ENCODE measurements at regions not wholly inside any gene's neighbourhood (a gene's known extent, or its start where the extent isn't known, plus 50 kb on each side); places are given as distances from the start of the nearest gene placed in this dataset.

DNA sequence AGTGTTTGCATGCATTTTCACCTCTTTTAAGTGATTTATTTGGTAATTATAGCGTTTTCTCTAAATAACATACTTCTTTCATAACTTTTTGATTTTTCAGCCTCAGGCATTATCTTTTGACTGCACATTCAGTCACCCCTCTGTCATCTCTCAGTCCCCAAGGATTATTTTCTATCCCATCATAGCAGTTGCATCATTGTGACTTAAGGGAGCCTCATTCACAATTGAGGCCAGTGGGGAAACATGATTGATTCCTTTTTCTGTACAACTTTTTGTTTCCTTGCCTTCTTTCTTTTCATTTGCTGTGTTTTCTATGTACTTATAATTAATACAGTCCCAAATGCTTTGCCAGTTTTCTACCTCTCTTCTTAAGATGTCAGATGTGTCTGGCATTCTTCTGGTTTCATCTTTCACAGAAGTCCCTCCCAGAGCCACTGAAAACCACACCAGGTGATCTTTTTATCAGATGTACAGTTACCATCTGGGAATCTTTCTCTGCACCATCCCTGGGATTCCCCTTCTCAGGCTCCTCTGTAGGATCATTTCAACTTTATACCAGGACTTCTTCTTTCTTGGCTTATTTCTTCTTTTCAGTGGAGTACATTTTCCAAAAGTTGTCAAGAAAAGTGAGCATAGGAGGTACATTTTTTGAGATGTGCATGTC is 151.4 kb downstream of the RAP2B start:
- DNase-seq (ENCODE audit: low read depth in 2 of 2): no peak

DNA sequence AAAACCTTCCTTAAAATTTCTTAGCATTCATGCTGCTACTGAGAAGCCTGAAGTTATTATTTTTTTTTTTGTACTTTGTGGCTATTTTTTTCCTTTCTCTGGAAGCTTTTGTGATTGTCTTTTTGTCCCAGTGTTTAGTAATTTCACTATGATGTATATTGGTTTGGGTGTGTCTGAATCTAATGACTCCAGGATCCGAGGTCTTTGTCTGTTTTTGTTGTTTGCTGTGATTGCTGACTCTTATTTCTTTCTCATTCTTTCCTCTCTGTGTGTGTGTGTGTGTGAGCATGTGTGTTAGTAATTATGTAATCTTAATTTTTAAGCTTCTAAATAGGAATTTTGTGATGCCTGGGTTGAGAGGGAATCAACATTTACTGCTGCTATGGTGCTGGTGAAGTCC is 152.0 kb downstream of the RAP2B start:
- no peak for DNase-seq (ENCODE audit: low read depth in 2 of 2)

DNA sequence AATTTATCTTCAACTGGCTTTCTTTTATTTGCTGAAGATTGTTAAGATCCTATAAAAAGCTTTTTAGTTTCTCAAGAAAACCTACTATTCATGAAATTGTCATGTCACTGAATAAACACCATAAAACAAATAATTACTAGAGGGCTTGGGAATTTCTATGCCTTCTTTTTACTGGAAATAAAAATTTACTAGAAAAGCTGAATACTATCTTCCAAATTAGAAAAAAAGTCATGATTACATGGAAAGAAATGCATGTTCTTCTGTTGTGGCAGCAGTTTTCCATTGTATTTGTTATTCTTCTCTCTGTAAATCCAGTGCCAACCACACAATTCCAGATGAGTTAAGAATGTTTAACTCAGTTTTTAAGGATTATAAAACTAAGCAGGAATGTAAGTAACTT is 153.8 kb downstream of the RAP2B start:
- no peak for DNase-seq (ENCODE audit: low read depth in 2 of 2)

DNA sequence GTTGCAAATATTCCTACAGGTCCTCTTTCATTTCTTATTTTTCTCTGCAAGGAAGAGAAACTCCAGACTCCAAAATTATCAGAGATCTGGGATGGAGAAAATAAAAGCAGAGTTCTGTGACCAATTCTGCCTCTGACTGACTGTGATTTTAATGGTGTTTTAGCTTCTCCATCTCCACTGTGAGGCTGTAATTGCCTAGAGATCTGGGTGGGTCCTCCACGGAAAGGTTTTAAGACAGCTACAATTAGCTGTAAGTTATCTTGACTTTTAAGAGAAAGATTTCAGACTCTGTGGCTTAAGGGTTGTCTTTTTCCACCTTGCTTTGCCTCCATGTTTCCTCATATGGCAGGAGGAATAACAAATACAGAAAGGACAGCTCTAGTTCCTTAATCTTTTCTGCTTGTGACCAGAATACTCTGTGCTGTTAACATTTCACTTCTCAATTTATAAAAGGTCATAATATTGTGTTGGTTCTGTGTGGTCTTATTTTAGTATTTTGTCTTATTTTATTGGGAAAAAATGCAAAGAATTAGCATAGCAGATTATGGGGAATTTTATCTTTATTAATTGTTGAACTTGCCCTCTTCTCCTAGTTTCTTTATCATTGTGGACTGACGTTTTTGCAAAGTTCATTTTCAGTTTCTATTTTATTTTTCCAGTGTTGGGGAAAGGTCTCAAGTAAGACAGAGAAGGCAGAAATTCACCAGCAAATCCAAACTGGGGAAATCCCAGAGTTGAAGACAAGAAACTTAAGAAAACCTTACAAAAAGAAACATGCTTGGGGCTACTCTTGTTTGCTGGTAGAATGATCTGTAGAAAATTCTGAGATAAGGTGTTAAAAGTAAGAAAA is 157.9 kb downstream of the RAP2B start:
- DNase-seq (ENCODE audit: low read depth in 2 of 2): no peak

DNA sequence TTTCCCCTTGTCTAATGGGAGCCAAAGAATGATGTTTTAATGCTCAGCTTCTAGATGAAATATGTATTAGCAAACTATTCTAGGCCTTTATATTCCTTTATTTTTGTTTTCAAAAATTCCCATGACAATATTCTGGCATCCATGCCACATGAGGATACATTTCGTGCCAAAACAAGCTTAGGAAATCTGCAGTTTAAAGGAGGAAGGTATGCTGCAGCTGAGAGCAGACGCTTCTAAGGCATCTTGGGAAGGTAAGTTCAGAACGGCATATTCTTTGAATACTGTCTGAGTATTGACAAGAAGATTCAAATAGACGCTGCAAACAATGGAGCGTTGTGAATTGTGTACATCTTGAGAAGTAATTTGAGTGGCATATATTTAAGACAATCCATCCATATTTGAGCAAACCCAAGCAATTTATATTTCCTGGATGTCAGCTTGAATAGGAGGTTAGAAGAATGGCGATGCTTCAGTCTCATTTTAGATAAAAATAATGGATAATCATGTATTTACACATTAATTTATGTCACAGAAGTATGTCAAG is 158.6 kb downstream of the RAP2B start:
- DNase-seq (ENCODE audit: low read depth in 2 of 2): no peak

DNA sequence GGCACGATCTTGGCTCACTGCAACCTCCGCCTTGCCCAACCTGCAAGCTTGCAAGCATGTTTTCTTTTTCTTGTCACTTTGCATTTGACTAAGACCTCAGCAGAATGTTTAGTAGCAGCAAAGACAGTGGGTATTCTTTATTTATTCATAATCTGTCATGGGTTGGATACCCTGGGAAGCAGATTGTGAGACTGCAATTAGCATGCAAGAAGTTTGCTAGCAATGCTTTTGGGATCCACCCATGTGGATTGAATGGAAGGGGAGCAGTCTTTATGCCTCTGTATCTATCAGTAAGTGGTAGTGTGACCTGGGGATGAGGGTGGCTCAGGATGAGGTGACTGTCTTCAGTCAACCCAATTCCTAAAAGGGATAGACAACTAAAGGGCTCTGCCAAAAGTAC is 166.7 kb downstream of the RAP2B start:
- no peak for DNase-seq (ENCODE audit: low read depth in 2 of 2)

DNA sequence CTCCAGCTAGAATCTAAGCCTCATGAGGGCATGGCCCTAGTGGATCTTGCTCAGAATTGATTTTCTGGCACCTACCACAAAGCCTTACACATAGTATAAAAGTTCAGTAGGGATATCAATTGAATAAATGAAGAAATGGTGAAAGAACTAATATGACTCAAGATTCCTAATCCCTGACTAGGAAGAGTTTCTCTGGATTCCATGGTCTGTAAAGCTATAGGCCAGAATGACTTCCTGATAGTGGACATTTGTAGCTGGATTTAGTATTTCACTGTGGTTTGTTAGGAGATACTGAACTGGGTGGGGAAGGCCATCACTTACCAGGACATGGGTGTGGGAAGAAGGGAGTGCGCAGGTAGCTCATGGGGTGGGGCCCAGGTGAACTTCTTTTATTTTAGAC is 168.9 kb downstream of the RAP2B start:
- no peak for DNase-seq (ENCODE audit: low read depth in 2 of 2)

DNA sequence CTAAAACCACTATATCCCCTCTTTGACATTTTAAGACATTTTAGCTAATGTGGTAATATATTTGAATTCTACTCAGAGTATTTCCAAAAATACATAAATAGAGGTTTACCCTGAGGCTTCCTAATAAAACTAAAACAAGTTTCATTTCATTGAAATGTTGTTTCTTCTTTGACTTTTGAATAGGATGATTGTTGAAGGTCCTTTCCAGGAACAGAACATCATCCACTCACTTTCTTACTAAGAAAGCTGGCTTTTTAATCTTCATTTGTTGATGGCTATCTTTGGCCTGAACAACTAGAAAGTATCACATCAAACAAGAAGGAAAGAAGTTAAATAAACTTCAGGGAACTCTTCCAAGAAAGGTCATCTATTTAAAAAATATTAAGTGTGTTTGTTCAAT is 169.7 kb downstream of the RAP2B start:
- DNase-seq (ENCODE audit: low read depth in 2 of 2): no peak

DNA sequence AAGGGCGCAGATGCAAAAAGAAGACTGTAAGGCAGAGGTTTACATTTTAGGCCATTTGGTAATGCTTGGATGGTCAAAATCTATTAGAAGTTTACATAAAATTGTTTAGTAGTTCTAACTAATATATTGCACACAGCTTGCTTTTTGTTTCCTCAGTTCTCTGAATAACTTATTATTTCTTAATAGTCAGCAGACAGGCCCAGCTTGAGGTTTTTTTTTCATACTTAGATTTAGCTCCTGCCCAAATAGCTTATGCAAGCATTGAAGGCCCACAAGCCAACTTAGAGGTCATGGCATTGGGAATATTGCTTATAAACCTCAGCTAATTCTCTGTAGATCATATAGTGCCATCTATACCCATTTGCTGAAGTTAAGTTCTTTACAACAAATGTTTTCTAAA is 172.5 kb downstream of the RAP2B start:
- DNase-seq (ENCODE audit: low read depth in 2 of 2): no peak

DNA sequence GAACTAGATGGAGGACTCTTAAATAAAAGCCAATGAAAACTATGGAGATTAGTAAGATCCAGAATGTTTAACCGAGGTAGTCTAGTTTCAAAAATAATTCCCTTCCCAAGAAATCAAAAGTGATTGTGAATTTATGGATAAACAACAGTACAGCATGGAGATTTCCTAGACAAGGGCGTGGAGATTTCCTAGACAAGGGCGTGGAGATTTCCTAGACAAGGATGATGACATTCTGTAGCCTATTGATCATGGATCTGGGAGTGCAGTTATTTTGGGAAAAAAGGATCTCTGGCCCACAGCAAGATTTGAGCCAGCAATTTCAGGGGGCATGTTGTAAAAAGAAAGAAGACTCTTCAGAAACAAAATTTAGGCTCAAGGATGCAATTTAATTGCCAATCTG is 175.3 kb downstream of the RAP2B start:
- no peak for DNase-seq (ENCODE audit: low read depth in 2 of 2)

DNA sequence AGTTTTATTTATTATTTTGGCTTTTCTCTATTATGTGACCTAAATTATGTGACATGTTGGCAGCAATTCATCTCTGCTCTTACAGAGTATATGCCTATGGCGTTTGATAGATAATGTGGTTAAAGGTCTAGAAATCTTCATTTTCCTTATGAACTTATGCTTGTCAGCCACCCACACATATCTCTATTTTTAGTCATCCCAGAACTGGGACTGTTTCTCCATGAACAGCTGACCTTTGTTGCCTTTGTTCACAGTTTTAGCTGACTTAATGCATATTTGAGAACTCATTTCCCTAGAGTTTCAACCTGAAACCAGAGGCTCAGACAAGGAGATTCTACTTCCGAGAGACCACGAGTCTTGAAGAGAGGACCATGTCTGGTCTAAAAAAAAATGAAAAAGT is 176.5 kb downstream of the RAP2B start:
- no peak for DNase-seq (ENCODE audit: low read depth in 2 of 2)

DNA sequence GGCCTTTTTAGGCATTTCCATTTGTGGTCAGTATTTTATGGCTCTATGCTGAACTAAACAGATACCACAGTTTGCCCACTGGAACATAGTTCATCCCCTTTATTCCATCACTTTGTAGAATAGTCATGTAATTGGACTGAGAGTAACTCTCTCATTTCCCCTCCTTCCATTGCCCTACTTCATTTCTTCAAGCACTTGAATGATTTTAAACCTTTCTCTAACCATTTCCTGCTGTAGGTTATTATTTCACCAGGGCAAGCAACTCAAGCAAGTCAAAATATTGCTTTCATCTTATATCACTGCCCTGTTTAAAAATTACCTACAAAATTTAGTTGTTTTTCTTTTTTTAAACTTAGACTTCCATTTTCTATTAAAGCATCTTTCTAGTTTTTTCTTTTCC is 177.0 kb downstream of the RAP2B start:
- DNase-seq (ENCODE audit: low read depth in 2 of 2): no peak

DNA sequence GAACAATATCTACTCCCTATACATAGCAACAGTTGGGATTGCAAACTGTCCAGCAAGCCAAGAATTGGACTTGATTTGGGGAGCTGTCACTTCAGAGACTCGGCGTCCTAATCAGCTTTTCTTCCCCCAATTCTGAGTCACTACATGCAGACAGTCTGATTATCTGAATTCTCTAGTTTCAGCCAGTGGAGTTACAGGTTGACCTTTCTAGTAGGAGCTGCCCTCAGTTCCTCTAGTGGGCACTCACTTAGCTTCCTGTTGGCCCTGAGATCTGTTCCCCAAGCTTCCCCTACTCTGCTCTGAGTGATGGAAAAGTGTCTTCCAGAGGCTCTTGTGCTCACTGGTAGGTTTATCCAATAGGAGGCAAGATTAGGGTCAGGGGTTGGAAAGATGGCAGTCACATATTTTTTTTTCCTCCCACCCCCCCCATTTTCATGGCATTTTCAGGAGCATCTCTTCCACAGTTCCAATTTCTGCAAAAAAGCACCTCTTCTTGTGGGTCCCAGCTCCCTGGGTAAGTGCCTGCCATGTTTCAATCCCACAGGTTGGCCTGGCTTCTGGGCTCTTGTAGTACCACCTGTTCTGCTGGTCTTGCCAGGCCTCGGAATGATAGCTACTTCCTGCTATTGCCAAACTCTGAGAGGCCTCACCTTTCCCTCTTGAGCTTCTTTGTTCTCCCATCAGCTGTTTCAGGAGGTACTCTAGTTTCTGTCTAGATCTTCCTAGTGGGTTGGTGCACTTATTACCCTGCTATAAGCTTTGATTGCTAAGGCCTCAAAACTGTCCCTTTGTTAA is 182.2 kb downstream of the RAP2B start:
- DNase-seq (ENCODE audit: low read depth in 2 of 2): no peak

DNA sequence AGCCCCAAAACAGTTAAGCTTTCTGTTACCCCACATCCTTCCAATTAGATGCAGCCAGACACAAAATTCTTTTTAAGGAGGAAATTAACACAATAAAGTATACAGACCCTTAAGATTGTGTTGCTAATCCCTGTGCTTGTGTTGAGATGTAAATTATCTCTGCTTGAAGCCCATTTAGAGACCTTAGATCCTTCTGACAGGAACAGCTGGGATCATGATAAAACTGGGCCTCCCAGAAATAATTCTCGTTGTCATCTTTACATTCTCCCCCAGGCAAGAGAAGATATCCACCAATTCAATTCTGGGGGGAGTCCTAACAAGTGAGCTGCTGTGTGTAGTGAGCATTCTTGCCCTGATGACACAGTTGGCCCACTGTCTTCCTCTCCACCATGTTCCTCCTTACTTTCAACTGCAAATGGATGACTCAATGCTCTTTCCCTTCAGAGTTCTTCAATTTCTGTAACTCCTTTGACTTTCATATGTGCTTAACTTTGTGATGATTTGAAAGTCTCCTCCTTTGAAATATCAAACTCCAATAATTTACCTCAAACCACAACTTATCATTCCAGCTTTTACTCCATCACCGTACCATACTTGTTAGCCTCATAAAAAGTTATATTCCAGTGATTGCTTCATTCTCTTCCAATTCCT is 186.6 kb downstream of the RAP2B start:
- no peak for DNase-seq (ENCODE audit: low read depth in 2 of 2)

DNA sequence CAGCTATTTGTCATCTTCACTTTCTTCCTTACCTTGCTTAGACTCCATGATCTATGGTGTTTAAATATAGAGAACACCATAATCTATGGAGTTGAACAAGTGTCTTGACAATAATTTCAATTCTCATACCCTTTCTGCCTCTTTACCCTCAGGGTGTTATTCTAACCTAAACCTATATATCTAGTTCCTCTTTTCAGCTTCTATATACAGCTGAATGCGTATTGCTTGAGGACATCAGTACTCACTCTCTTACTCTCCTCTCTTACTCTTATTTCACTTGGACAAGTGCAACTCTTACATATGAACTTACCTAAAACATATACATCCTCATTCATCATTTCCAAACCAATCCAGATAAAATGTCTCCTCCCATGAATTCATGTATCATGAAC is 187.1 kb downstream of the RAP2B start:
- DNase-seq (ENCODE audit: low read depth in 2 of 2): no peak

DNA sequence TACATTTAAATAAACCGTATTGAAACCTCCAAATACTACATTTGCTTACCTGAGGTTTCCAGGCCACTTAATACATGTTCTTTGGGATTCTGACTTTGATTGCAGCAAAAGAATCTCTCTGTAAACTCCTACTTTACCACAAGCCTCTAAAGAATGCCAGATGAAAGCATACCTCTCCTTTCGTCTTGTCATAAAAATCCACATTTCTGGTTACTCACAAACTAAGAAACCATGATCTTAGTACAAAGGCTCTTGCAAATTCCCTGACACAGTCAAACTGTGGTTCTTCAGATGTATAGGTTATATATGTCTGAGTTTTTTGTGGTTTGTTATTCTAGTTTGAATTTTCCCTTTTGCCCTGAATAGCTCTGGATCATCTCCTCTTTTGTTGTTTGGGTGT is 188.4 kb downstream of the RAP2B start:
- DNase-seq (ENCODE audit: low read depth in 2 of 2): no peak

DNA sequence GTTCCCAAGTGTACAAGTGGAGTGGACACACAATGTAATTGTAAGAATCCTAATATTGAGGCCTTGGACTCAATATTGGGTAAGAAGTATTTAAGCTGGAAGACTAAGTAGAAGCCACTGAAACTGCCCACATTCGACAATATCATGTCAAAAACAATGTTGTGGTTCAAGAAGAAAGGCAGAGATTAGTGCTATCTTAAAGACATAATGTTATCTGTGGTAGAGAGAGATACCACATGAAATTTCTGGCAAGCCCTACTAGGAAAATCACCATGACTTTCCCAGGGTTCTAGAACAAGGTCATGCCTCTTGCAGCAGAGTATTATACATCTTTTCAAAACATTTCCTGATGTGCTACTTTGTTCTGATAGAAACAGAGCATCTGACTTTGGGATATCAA is 192.6 kb downstream of the RAP2B start:
- DNase-seq (ENCODE audit: low read depth in 2 of 2): no peak

DNA sequence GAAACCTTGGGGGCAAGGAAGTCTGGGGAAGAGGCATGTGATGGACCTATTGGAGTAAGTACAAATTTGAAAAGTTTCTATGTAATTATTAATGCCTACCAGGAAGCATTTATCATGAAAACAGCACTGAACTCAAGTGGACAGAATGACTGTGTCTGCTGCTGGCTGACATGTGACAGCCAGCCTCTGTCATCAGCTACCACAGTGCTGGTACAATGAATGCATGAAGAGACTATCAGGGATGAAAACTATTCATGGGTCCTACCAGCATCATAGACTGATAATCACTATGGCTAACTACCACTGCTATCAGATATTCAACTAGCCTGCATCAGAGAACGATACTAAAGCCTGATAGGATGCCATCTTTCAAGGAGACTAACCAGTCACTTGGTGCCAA is 193.5 kb downstream of the RAP2B start:
- DNase-seq (ENCODE audit: low read depth in 2 of 2): no peak

DNA sequence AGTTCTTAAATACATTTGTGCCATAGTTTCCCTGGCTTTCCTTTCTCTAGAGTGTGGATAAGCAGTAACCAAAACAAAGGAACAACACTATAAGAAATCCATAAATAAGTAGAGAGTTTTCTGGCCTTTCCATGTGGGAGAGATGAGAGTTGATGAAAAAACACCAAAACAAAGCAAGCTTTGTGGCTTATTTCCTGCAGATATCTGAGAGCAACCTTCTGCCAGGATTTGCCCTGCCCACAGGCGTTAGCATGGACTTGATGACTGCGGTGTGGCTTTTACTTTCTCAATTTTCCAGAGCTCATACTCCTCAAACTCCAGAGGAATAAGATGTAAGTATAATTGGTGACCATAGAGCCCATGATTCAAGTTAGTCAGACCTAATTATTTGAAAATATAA is 194.9 kb downstream of the RAP2B start:
- no peak for DNase-seq (ENCODE audit: low read depth in 2 of 2)

DNA sequence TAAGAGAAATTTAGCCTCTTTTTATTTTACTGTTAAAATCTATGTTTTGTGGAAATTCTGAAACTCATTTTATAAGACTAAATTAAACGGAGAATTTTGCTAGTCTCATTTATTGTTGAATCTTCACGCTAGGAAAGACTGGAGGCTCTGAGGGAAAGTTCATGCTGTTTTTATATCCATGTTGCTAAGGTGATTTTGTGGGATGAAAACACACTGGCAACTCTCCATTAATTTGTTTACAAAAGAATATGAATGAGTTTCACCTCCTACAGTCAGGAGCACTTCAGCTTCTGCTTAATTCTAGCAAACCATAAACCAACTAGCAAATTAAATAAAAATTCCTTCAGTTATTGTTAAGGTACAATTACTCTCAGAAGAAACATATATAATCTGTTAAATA is 195.4 kb downstream of the RAP2B start:
- DNase-seq (ENCODE audit: low read depth in 2 of 2): no peak

DNA sequence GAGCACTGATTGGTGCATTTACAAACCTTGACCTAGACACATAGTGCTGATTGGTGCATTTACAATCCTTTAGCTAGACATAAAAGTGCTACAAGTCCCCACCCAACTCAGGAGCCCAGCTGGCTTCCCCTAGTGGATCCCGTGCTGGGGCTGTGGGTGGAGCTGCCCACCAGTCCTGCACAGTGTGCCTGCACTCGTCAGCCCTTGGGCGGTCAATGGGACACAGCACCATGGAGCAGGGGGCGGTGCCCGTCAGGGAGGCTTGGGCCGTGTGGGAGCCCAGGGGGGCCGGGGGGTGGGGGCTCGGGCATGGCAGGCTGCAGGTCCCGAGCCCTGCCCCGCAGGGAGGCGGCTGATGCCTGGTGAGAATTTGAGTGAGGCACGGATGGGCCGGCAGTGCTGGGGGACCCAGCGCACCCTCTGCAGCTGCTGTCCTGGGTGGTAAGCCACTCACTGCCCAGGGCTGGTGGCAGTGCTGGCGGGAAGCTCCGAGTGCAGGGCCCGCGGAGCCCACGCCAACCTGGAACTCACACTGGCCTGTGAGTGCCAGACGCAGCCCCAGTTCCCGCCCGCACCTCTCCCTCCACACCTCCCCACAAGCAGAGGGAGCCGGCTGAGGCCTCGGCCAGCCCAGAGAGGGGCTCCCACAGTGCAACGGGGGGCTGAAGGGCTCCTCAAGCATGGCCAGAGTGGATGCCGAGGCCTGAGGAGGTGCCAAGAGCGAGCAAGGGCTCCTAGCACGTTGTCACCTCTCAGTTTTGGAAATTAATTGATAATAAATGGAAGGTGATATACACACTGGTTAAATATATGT is 207.7 kb downstream of the RAP2B start:
- no peak for DNase-seq (ENCODE audit: low read depth in 2 of 2)
